Astrocyte (in vitro differentiated cells and primary cell): ENCODE measurements at regions not wholly inside any gene's neighbourhood (a gene's known extent, or its start where the extent isn't known, plus 50 kb on each side); places are given as distances from the start of the nearest gene placed in this dataset.

Source experiments
- DNase-seq: peaks from one replicate; pipeline ENCODE4 v3.0.0-alpha.2; 2010; ENCODE audit warnings: low read depth
- FAIRE-seq: peaks from 2 replicates; lab custom pipeline; 2011; peaks lifted over from hg19 to GRCh38; lab: Jason Lieb, UNC
- H2AFZ ChIP-seq: 2 replicates; pipeline ENCODE4 v1.6.0; 2012; ENCODE audit warnings: low read depth, low read length, inconsistent platforms
- H3K27ac ChIP-seq: 2 replicates; pipeline ENCODE4 v1.5.1; 2011; ENCODE audit warnings: low read depth, low read length, inconsistent platforms
- H3K27me3 ChIP-seq: 2 replicates; pipeline ENCODE4 v1.6.0; 2011; ENCODE audit warnings: low read length, inconsistent platforms; ENCODE audit not compliant: insufficient read depth
- H3K36me3 ChIP-seq: 2 replicates; pipeline ENCODE4 v1.5.1; 2011; ENCODE audit warnings: low read length, inconsistent platforms; ENCODE audit not compliant: insufficient read depth
- H3K4me1 ChIP-seq: 2 replicates; pipeline ENCODE4 v1.5.1; 2011; ENCODE audit warnings: low read length, inconsistent platforms; ENCODE audit not compliant: insufficient read depth
- H3K4me2 ChIP-seq: 2 replicates; pipeline ENCODE4 v1.6.0; 2012; ENCODE audit warnings: low read length, inconsistent platforms
- H3K4me3 ChIP-seq: 2 replicates; pipeline ENCODE4 v1.5.1; 2011; ENCODE audit warnings: low read depth, mild to moderate bottlenecking, low read length, inconsistent platforms; ENCODE audit not compliant: insufficient read depth
- H3K79me2 ChIP-seq: 2 replicates; pipeline ENCODE4 v1.6.0; 2012; ENCODE audit warnings: mild to moderate bottlenecking, low read length, inconsistent platforms; ENCODE audit not compliant: insufficient read depth
- H3K9ac ChIP-seq: 2 replicates; pipeline ENCODE4 v1.6.0; 2012; ENCODE audit warnings: mild to moderate bottlenecking, low read length, inconsistent platforms
- H3K9me3 ChIP-seq: 2 replicates; pipeline ENCODE4 v1.5.1; 2012; ENCODE audit warnings: low read depth, mild to moderate bottlenecking, low read length, inconsistent platforms; ENCODE audit not compliant: insufficient read depth
- H4K20me1 ChIP-seq: 2 replicates; pipeline ENCODE4 v1.6.0; 2012; ENCODE audit warnings: low read length, inconsistent platforms; ENCODE audit not compliant: insufficient read depth
- H3K27ac Mint-ChIP-seq: one replicate; pipeline ENCODE4 v1.8.0; 2021; ENCODE audit warnings: mild to moderate bottlenecking, mixed read lengths; ENCODE audit not compliant: unreplicated experiment
- H3K27me3 Mint-ChIP-seq: one replicate; pipeline ENCODE4 v1.8.0; 2021; ENCODE audit warnings: low read depth, mixed read lengths; ENCODE audit not compliant: unreplicated experiment
- H3K36me3 Mint-ChIP-seq: one replicate; pipeline ENCODE4 v1.8.0; 2021; ENCODE audit warnings: low read depth, mixed read lengths; ENCODE audit not compliant: unreplicated experiment
- H3K4me1 Mint-ChIP-seq: one replicate; pipeline ENCODE4 v1.8.0; 2021; ENCODE audit warnings: low read depth, mixed read lengths; ENCODE audit not compliant: unreplicated experiment
- H3K4me3 Mint-ChIP-seq: one replicate; pipeline ENCODE4 v1.8.0; 2021; ENCODE audit warnings: mild to moderate bottlenecking, moderate library complexity, mixed read lengths; ENCODE audit not compliant: unreplicated experiment
- H3K9me3 Mint-ChIP-seq: one replicate; pipeline ENCODE4 v1.8.0; 2021; ENCODE audit warnings: mild to moderate bottlenecking, mixed read lengths; ENCODE audit not compliant: unreplicated experiment
- CTCF ChIP-seq: IDR thresholded peaks from 2 replicates; pipeline ENCODE4 v1.5.1; 2011; ENCODE audit warnings: low read depth, mild to moderate bottlenecking, inconsistent platforms, low read length, moderate library complexity; ENCODE audit not compliant: insufficient read depth
- EZH2 ChIP-seq: IDR thresholded peaks from 2 replicates; pipeline ENCODE4 v1.6.1; 2012; ENCODE audit warnings: mild to moderate bottlenecking, low read length, inconsistent platforms; ENCODE audit not compliant: insufficient read depth

DNA sequence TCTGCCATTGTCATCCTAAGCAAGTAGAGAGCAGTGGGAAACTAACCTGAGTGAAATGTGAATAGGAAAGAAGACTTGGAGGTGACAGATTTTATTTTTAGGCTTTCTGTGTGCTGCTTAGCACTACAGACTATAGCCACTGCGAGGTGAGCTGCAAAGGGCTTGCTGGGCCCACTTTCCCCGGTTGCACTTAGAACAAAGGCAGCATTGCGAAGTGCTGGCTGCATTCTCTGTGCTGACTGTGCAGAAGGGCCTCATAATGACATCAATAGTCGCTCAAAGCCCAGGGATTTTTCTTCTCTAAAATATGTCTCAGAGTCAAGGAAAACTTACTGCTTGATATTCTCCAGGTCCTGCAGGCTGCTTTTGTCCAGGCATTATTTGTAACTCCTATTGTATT lies 592.1 kb downstream of the TDRD15 start:
- Histone ChIP-seq H2AFZ (no peak overlapping the region), H3K27me3 (no peaks in the 10 kb centered on the region), H3K4me2 (no peak overlapping the region), H3K4me1 (no peaks in the 10 kb centered on the region), H3K79me2 (no peaks in the 10 kb centered on the region), H4K20me1 (no peaks in the 10 kb centered on the region), H3K27ac (no peak overlapping the region), H3K9me3 (no peaks in the 10 kb centered on the region), H3K4me3 (no peak overlapping the region), H3K36me3 (no peaks in the 10 kb centered on the region), H3K9ac (no peak overlapping the region)
- H3K27ac Mint-ChIP-seq, result no peak overlapping the region
- H3K4me1 Mint-ChIP-seq, result no peaks in the 10 kb centered on the region
- H3K36me3 Mint-ChIP-seq, result no peaks in the 10 kb centered on the region
- peaks cover 5% of the 10 kb centered on the region for H3K27me3 Mint-ChIP-seq
- no peak for DNase-seq
- no peak for TF ChIP-seq EZH2
- no peak for TF ChIP-seq CTCF
- H3K9me3 Mint-ChIP-seq, result no peaks in the 10 kb centered on the region
- FAIRE-seq, result no peak
- no peak overlapping the region for H3K4me3 Mint-ChIP-seq

- Histone ChIP-seq H3K9me3 (no peaks in the 10 kb centered on the region), H3K79me2 (no peaks in the 10 kb centered on the region), H3K9ac (no peak overlapping the region), H3K4me3 (no peak overlapping the region), H3K4me2 (no peak overlapping the region), H4K20me1 (no peaks in the 10 kb centered on the region), H3K4me1 (no peaks in the 10 kb centered on the region), H3K27me3 (no peaks in the 10 kb centered on the region), H3K27ac (no peak overlapping the region), H2AFZ (no peak overlapping the region), H3K36me3 (no peaks in the 10 kb centered on the region)
- no peaks in the 10 kb centered on the region for H3K9me3 Mint-ChIP-seq
- FAIRE-seq (no peak), DNase-seq (no peak)
- no peak overlapping the region for H3K4me3 Mint-ChIP-seq
- no peaks in the 10 kb centered on the region for H3K36me3 Mint-ChIP-seq
- no peaks in the 10 kb centered on the region for H3K4me1 Mint-ChIP-seq
- TF ChIP-seq CTCF (no peak), EZH2 (no peak)
- no peak overlapping the region for H3K27ac Mint-ChIP-seq
- no peaks in the 10 kb centered on the region for H3K27me3 Mint-ChIP-seq
These were observed 603.3 kb downstream of the TDRD15 start for GRCh38 chr2:21727101-21727500.

DNA sequence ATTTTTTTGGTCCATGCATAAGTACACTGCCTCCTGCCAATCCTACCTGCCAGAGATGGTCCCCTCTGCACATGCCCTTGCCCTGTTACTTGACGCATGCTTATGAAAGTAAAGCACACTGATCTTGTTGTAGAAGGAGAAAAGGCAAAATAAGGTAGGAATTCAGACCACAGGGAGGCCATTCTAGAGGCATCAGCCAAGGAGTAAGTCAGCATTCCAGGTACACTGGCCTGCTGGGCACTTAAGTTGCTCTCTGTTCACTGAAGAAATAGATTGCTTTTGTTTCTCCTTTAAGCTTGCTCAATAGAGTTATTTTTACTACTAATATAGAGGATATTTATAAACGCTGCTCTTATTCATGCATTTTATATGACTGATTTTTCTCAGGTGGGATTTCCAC lies 604.4 kb downstream of the TDRD15 start:
- H3K27ac Mint-ChIP-seq, result no peak overlapping the region
- FAIRE-seq, result no peak

More for the DNA sequence above, 604.4 kb downstream of the TDRD15 start:
- Mint-ChIP-seq H3K27me3 (no peaks in the 10 kb centered on the region), H3K4me3 (no peak overlapping the region), H3K4me1 (no peaks in the 10 kb centered on the region), H3K36me3 (no peaks in the 10 kb centered on the region), H3K9me3 (no peaks in the 10 kb centered on the region)
- Histone ChIP-seq H3K27me3 (no peaks in the 10 kb centered on the region), H3K9ac (no peak overlapping the region), H3K4me1 (no peaks in the 10 kb centered on the region), H3K4me2 (no peak overlapping the region), H4K20me1 (no peaks in the 10 kb centered on the region), H2AFZ (no peak overlapping the region), H3K79me2 (no peaks in the 10 kb centered on the region), H3K4me3 (no peak overlapping the region), H3K9me3 (no peaks in the 10 kb centered on the region), H3K27ac (no peak overlapping the region), H3K36me3 (no peaks in the 10 kb centered on the region)
- DNase-seq, result no peak
- TF ChIP-seq CTCF, result no peak
